ENCODE measurements at regions not wholly inside any gene's neighbourhood (a gene's known extent, or its start where the extent isn't known, plus 50 kb on each side); places are given as distances from the start of the nearest gene placed in this dataset.
A peak's percentile ranks its signal among the peaks of the same experiment; 100 is the strongest.
"Not testable (repeated sequence)": the region's sequence is repeated elsewhere in the genome, so short reads cannot be mapped to it uniquely, and the experiment has no call there.

GRCh38 chr19:34871911-34872310, 54.8 kb upstream of the ZNF30 start:
- DNase-seq (ENCODE audit: low spot score in 2 of 2); FAIRE-seq: not testable (repeated sequence)

GRCh38 chr19:34867631-34868030, 59.1 kb upstream of the ZNF30 start:
- no peak for FAIRE-seq
- DNase-seq (ENCODE audit: low spot score in 2 of 2) = no peak

- DNase-seq (ENCODE audit: low spot score in 2 of 2); FAIRE-seq: not testable (repeated sequence)
Measured at GRCh38 chr19:34865225-34865624, 61.5 kb upstream of the ZNF30 start.

GRCh38 chr19:34859823-34860736, 66.6 kb upstream of the ZNF30 start:
- not testable (repeated sequence) for FAIRE-seq; DNase-seq (ENCODE audit: low spot score in 2 of 2)

GRCh38 chr19:34859325-34859724, 67.4 kb upstream of the ZNF30 start:
- FAIRE-seq; DNase-seq (ENCODE audit: low spot score in 2 of 2): not testable (repeated sequence)

GRCh38 chr19:34856052-34856451, 70.7 kb upstream of the ZNF30 start:
- no peak for DNase-seq (ENCODE audit: low spot score in 2 of 2)
- no peak for FAIRE-seq

- DNase-seq (ENCODE audit: low spot score in 2 of 2) (no peak), FAIRE-seq (no peak)
Measured at GRCh38 chr19:34853369-34853768, 73.3 kb upstream of the ZNF30 start.

- no peak for FAIRE-seq
Measured at GRCh38 chr19:34852669-34853068, 74.0 kb upstream of the ZNF30 start.

GRCh38 chr19:34851277-34851804, 75.4 kb upstream of the ZNF30 start:
- no peak for DNase-seq (ENCODE audit: low spot score in 2 of 2)
- FAIRE-seq = no peak

More at GRCh38 chr19:34852669-34853068, 74.0 kb upstream of the ZNF30 start:
- no peak for DNase-seq (ENCODE audit: low spot score in 2 of 2)

GRCh38 chr19:34847393-34847792, 74.4 kb upstream of the ZNF599 start:
- FAIRE-seq = no peak
- DNase-seq (ENCODE audit: low spot score in 2 of 2) = no peak

GRCh38 chr19:34844277-34844676, 71.3 kb upstream of the ZNF599 start:
- FAIRE-seq = no peak
- no peak for DNase-seq (ENCODE audit: low spot score in 2 of 2)

- DNase-seq (ENCODE audit: low spot score in 2 of 2) (no peak), FAIRE-seq (no peak)
Measured at GRCh38 chr19:34841780-34842179, 68.8 kb upstream of the ZNF599 start.

- DNase-seq (ENCODE audit: low spot score in 2 of 2) (no peak), FAIRE-seq (no peak)
Measured at GRCh38 chr19:34838753-34839431, 65.9 kb upstream of the ZNF599 start.

GRCh38 chr19:34838248-34838647, 65.2 kb upstream of the ZNF599 start:
- FAIRE-seq = no peak
- DNase-seq (ENCODE audit: low spot score in 2 of 2) = no peak

GRCh38 chr19:34837262-34837661, 64.2 kb upstream of the ZNF599 start:
- no peak for DNase-seq (ENCODE audit: low spot score in 2 of 2)
- FAIRE-seq = no peak

GRCh38 chr19:34835631-34836351, 62.8 kb upstream of the ZNF599 start:
- DNase-seq (ENCODE audit: low spot score in 2 of 2) = no peak
- no peak for FAIRE-seq

GRCh38 chr19:34834472-34835061, 61.6 kb upstream of the ZNF599 start:
- FAIRE-seq (no peak), DNase-seq (ENCODE audit: low spot score in 2 of 2) (no peak)

- FAIRE-seq (no peak), DNase-seq (ENCODE audit: low spot score in 2 of 2) (no peak)
Measured at GRCh38 chr19:34832581-34833112, 59.6 kb upstream of the ZNF599 start.

GRCh38 chr19:34831714-34832113, 58.7 kb upstream of the ZNF599 start:
- no peak for FAIRE-seq
- no peak for DNase-seq (ENCODE audit: low spot score in 2 of 2)

- peak; percentile 93 for FAIRE-seq
- DNase-seq (ENCODE audit: low spot score in 2 of 2) = no peak
Measured at GRCh38 chr19:34828156-34828555, 55.1 kb upstream of the ZNF599 start.
